K562 (cell line): ENCODE measurements at regions not wholly inside any gene's neighbourhood (a gene's known extent, or its start where the extent isn't known, plus 50 kb on each side); places are given as distances from the start of the nearest gene placed in this dataset.
A peak's percentile ranks its signal among the peaks of the same experiment; 100 is the strongest.

Experiments used
- ATAC-seq: fragments of 200-7000 bp; cut with Tn5 transposase; 3 replicates; pipeline ENCODE4 v1.9.1; 2020; ENCODE audit warnings: moderate library complexity
- BruUV-seq: library from RNA; stranded (reverse); fragments of 400-500 nt; replicated peaks from 2 replicates; lab custom pipeline; 2021; lab: Mats Ljungman, UMichigan
- CTCF ChIA-PET: fragments of 300-600 bp; formaldehyde crosslinking; extraction: SDS; loops from one replicate; lab custom pipeline; 2021; ENCODE audit warnings: low intra/inter-chr PET ratio; lab: Yijun Ruan, JAX
- POLR2A ChIA-PET: fragments of 300-600, 350-650 bp; sonication (Branson Sonifier 250); formaldehyde crosslinking; extraction: SDS; loops from one replicate; lab custom pipeline; 2021; ENCODE audit warnings: antibody characterized with exemption, inconsistent platforms; lab: Yijun Ruan, JAX
- DNase-seq, 4 experiments: peaks; one replicate each; pipeline versions ENCODE4 v3.0.0 to v3.0.0-alpha.2; 2011 to 2018; ENCODE audit warnings: low spot score in 3 of 4, mixed read lengths in 3 of 4; ENCODE audit errors: extremely low read depth in 1 of 4
- FAIRE-seq: peaks from 2 replicates; lab custom pipeline; 2011; peaks lifted over from hg19 to GRCh38; lab: Jason Lieb, UNC
- H2AFZ ChIP-seq: 2 replicates; pipeline ENCODE4 v1.6.0; 2011; ENCODE audit warnings: low read depth, low read length, control low read depth, inconsistent platforms
- H3K27ac ChIP-seq: fragments of 200-600 bp; 3 replicates; pipeline ENCODE4 v1.8.0; 2011; ENCODE audit warnings: low read depth, mild to moderate bottlenecking, control low read depth, inconsistent platforms, low read length, moderate library complexity, mixed read lengths; ENCODE audit errors: extremely low read depth
- H3K27me3 ChIP-seq, 2 experiments: fragments of 300-600 bp in 1 of 2; 2 replicates in 1 of 2; 3 replicates in 1 of 2; pipeline versions ENCODE4 v1.6.0 to v1.8.0; 2011; ENCODE audit warnings: inconsistent platforms in 2 of 2, low read length in 2 of 2, mild to moderate bottlenecking in 1 of 2, mixed read lengths in 1 of 2, moderate library complexity in 1 of 2; ENCODE audit not compliant: control insufficient read depth in 2 of 2, insufficient read depth in 2 of 2
- H3K36me3 ChIP-seq: fragments of 300-600 bp; 3 replicates; pipeline ENCODE4 v1.8.0; 2011; ENCODE audit warnings: mild to moderate bottlenecking, low read length, inconsistent platforms; ENCODE audit not compliant: control insufficient read depth, insufficient read depth
- H3K4me1 ChIP-seq, 2 experiments: fragments of 200-600 bp in 1 of 2; replicated peaks in 1 of 2; 2 replicates in 1 of 2; 3 replicates in 1 of 2; pipeline versions ENCODE4 v1.5.1 to v1.8.0; 2011; ENCODE audit warnings: inconsistent platforms in 2 of 2, low read length in 2 of 2, mild to moderate bottlenecking in 1 of 2, mixed read lengths in 1 of 2, moderate library complexity in 1 of 2; ENCODE audit not compliant: control insufficient read depth in 2 of 2, insufficient read depth in 2 of 2
- H3K4me2 ChIP-seq: 2 replicates; pipeline ENCODE4 v1.6.1; 2011; ENCODE audit warnings: low read length, control low read depth, inconsistent platforms, mixed read lengths; ENCODE audit not compliant: insufficient read depth
- H3K4me3 ChIP-seq: fragments of 200-600 bp; sonication (generic), shearing (Covaris generic); 2 replicates; pipeline ENCODE4 v1.5.1; 2016; ENCODE audit warnings: control low read depth, inconsistent platforms
- H3K79me2 ChIP-seq: fragments of 200-600 bp; 3 replicates; pipeline ENCODE4 v1.8.0; 2011; ENCODE audit warnings: low read length, inconsistent platforms; ENCODE audit not compliant: control insufficient read depth, insufficient read depth
- H3K9ac ChIP-seq, 2 experiments: 2 replicates each; pipeline versions ENCODE4 v1.6.0 to v1.6.1; 2011; ENCODE audit warnings: low read depth in 2 of 2, low read length in 2 of 2, control low read depth in 1 of 2, inconsistent platforms in 1 of 2, mild to moderate bottlenecking in 1 of 2, mixed read lengths in 1 of 2; ENCODE audit not compliant: insufficient read depth in 1 of 2
- H3K9me1 ChIP-seq: one replicate; pipeline ENCODE4 v1.6.0; 2011; ENCODE audit warnings: inconsistent platforms, mild to moderate bottlenecking, low read length, moderate library complexity; ENCODE audit not compliant: control insufficient read depth, insufficient read depth
- H3K9me3 ChIP-seq: replicated peaks from 2 replicates; pipeline ENCODE4 v1.5.1; 2011; ENCODE audit warnings: low read depth, low read length, inconsistent platforms; ENCODE audit not compliant: control insufficient read depth, insufficient read depth
- H4K20me1 ChIP-seq: replicated peaks from 2 replicates; pipeline ENCODE4 v1.6.1; 2011; ENCODE audit warnings: low read length, inconsistent platforms, mixed read lengths; ENCODE audit not compliant: control insufficient read depth, insufficient read depth
- ARHGAP35 ChIP-seq: fragments of 450-650 bp; IDR thresholded peaks from 2 replicates; pipeline ENCODE4 v1.6.1; 2018; ENCODE audit not compliant: partially characterized antibody
- ARID1B ChIP-seq: fragments of 450-650 bp; IDR thresholded peaks from 2 replicates; pipeline ENCODE4 v1.6.1; 2016; ENCODE audit warnings: antibody characterized with exemption, mild to moderate bottlenecking, inconsistent platforms
- CEBPB ChIP-seq: fragments of 450-650 bp; IDR thresholded peaks from 2 replicates; pipeline ENCODE4 v1.6.1; 2016; ENCODE audit warnings: missing genetic modification characterization, missing compliant biosample characterization
- CREBBP ChIP-seq: IDR thresholded peaks from one replicate; pipeline ENCODE4 v1.6.1; 2012; ENCODE audit warnings: low read depth, mild to moderate bottlenecking, control low read depth, inconsistent platforms, low read length
- EHMT2 ChIP-seq: fragments of 450-650 bp; IDR thresholded peaks from 2 replicates; pipeline ENCODE4 v1.6.1; 2018; ENCODE audit warnings: antibody characterized with exemption
- FOXJ3 ChIP-seq: sonication (generic); formaldehyde crosslinking; IDR thresholded peaks from 2 replicates; pipeline ENCODE4 v1.4.0; 2020; ENCODE audit warnings: mild to moderate bottlenecking, missing genetic modification reagents
- HDAC6 ChIP-seq: IDR thresholded peaks from 2 replicates; pipeline ENCODE4 v1.6.1; 2012; ENCODE audit warnings: low read depth, mild to moderate bottlenecking, control low read depth, inconsistent platforms, low read length, moderate library complexity
- HLTF ChIP-seq: fragments of 450-650 bp; IDR thresholded peaks from 2 replicates; pipeline ENCODE4 v1.6.1; 2016
- MCM3 ChIP-seq: fragments of 450-650 bp; IDR thresholded peaks from 2 replicates; pipeline ENCODE4 v1.6.1; 2016
- MEF2A ChIP-seq: IDR thresholded peaks from 2 replicates; pipeline ENCODE4 v1.6.1; 2011; ENCODE audit warnings: low read depth, mild to moderate bottlenecking, low read length, moderate library complexity; ENCODE audit not compliant: control insufficient read depth
- MTA2 ChIP-seq: fragments of 450-650 bp; IDR thresholded peaks from 2 replicates; pipeline ENCODE4 v1.6.1; 2016; ENCODE audit warnings: low read depth
- POLR2A ChIP-seq: fragments of 450-650 bp; conservative IDR thresholded peaks from 2 replicates; pipeline ENCODE4 v1.6.1; 2016
- RBM34 ChIP-seq: fragments of 200-400 bp; formaldehyde crosslinking; IDR thresholded peaks from 2 replicates; pipeline ENCODE4 v1.6.1; 2018; ENCODE audit warnings: low read length, borderline replicate concordance; ENCODE audit not compliant: insufficient read depth
- SREBF1 ChIP-seq: fragments of 150-350 bp; IDR thresholded peaks from 2 replicates; pipeline ENCODE4 v1.6.1; 2014; ENCODE audit warnings: antibody characterized with exemption, low read depth, low read length, borderline replicate concordance
- SRSF9 ChIP-seq: fragments of 200-400 bp; formaldehyde crosslinking; IDR thresholded peaks from 2 replicates; pipeline ENCODE4 v1.6.1; 2017; ENCODE audit warnings: low read depth, low read length, borderline replicate concordance
- TAF7 ChIP-seq: fragments of 450-650 bp; IDR thresholded peaks from 2 replicates; pipeline ENCODE4 v1.6.1; 2016; ENCODE audit warnings: missing genetic modification characterization, missing compliant biosample characterization
- TAF9B ChIP-seq: fragments of 450-650 bp; IDR thresholded peaks from 2 replicates; pipeline ENCODE4 v1.6.1; 2018; ENCODE audit warnings: mild to moderate bottlenecking; ENCODE audit not compliant: partially characterized antibody
- ZNF134 ChIP-seq: fragments of 250-450 bp; sonication (Bioruptor Pico); conservative IDR thresholded peaks from 2 replicates; pipeline ENCODE4 v1.4.0; 2020
- ZNF785 ChIP-seq: fragments of 250-450 bp; sonication (Bioruptor Pico); IDR thresholded peaks from 2 replicates; pipeline ENCODE4 v1.4.0; 2020; ENCODE audit warnings: mild to moderate bottlenecking
- in situ Hi-C: fragments of 300-500 bp; cut with MboI; formaldehyde crosslinking; loops from 4 replicates; pipeline ENCODE4 v1.15.0; 2018; ENCODE audit warnings: inconsistent platforms, mixed read lengths
- intact Hi-C: fragments of 100-400 bp; cut with micrococcal nuclease; formaldehyde crosslinking; loops from 2 replicates; pipeline ENCODE4 v1.14.2; 2022
- TF ChIP-seq, protein P1 (sequence below): fragments of 450-650 bp; formaldehyde crosslinking; IDR thresholded peaks from 2 replicates; pipeline ENCODE4 v1.4.0; 2022; ENCODE audit warnings: missing genetic modification characterization

DNA sequence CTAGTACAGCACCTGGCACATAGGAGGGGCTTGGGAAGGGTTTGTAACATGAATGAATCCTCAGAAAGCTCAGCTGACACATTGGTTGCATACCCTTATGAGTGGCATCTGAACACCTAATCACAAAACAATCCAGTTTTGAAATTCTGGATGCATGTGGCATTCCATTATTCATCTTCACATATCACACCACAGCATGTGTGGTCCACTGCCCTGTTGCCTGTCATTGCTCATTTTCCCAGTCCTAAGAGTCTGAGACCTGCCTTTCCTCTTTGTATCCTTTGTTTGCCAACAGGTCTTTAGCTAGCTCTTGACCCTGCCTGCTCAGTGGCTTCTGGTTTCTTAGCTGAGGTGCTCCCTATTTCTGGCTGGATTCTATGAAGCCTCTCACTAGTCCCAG is 170.8 kb upstream of the ASIC2 start:
- TF ChIP-seq TAF9B (no peak), ZNF785 (CRISPR knock-in tag) (no peak)
- H3K4me3 ChIP-seq, result no peak overlapping the region
- ChIA-PET POLR2A (no interaction called here), CTCF (no interaction called here)
- intact Hi-C loops (no loop called here), in situ Hi-C loops (no loop called here)
- BruUV-seq, result no TSS peak
- H3K27me3 ChIP-seq, result peaks cover 8 to 15% of the 10 kb centered on the region in 2 experiments; a peak in 4 of 5 replicates
- H3K36me3 ChIP-seq, result no peaks in the 10 kb centered on the region
- peak; percentile 44 for FAIRE-seq
- H3K9ac ChIP-seq, result no peak overlapping the region
- no peaks in the 10 kb centered on the region for H3K79me2 ChIP-seq
- no peaks in the 10 kb centered on the region for H3K9me3 ChIP-seq
- no peak overlapping the region for H3K27ac ChIP-seq
- no peak overlapping the region for H3K4me2 ChIP-seq
- no peak for DNase-seq
- no peaks in the 10 kb centered on the region for H4K20me1 ChIP-seq
- H3K9me1 ChIP-seq, result no peaks in the 10 kb centered on the region
- ATAC-seq, result no peak
- H3K4me1 ChIP-seq, result 0 out of 5 replicates have a peak, but pooled peaks cover 0 to 4% of the 10 kb centered on the region in 2 experiments
- H2AFZ ChIP-seq, result no peak overlapping the region

DNA sequence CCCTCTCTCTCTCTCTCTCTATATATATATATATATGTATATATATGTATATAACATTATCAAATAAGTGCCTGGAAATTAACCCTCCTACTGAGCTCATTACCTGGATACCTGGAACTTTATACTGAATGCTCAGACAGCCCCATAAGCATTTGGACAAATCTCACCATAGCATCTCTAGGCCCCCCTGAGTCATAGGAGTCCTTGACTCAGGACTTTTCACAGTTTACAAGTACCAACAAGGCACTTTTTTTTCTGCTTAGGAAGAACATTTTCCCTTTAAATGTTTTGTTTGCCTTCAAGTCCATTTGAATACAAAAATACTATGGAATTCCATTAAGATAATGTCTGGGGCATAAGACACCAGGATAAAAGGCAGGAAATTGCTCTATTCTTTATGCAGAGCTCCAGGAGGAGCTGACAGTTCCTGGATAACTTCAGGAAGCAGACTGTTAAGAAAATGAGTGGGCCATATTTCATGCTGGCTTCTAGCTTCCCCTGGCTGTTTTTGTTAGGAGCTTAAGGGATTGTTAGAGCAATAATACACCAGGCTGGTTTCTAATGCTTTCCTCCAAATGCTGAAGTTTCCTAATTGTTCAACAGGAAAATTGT is 171.7 kb upstream of the ASIC2 start:
- H2AFZ ChIP-seq, result peak overlapping the region; percentile 53; the same call in 1 of the 2 replicates
- ChIA-PET POLR2A (no interaction called here), CTCF (no interaction called here)
- BruUV-seq, result no TSS peak
- H3K36me3 ChIP-seq, result no peaks in the 10 kb centered on the region
- H4K20me1 ChIP-seq, result no peaks in the 10 kb centered on the region
- no peaks in the 10 kb centered on the region for H3K9me1 ChIP-seq
- H3K9ac ChIP-seq, result no peak overlapping the region
- H3K79me2 ChIP-seq, result no peaks in the 10 kb centered on the region
- no peak overlapping the region for H3K4me3 ChIP-seq
- in situ Hi-C loops (no loop called here), intact Hi-C loops (no loop called here)
- H3K4me2 ChIP-seq, result no peak overlapping the region
- H3K4me1 ChIP-seq, result peaks cover 0 to 4% of the 10 kb centered on the region in 2 experiments; a peak in 1 of 5 replicates
- H3K9me3 ChIP-seq, result no peaks in the 10 kb centered on the region
- peak; percentile 53; the same call in 1 of the 3 replicates for ATAC-seq
- H3K27me3 ChIP-seq, result peaks cover 0 to 12% of the 10 kb centered on the region in 2 experiments; a peak in 2 of 5 replicates
- FAIRE-seq, result peak; percentile 58
- H3K27ac ChIP-seq, result no peak overlapping the region
- DNase-seq, result peak in 2 of 4 experiments; percentile 25 to 37
- TF ChIP-seq ARID1B, result 0 out of 2 replicates have a peak, but pooled peaks have one; percentile 17
- no peak for TF ChIP-seq HLTF
- TF ChIP-seq CREBBP, result no peak
- no peak for TF ChIP-seq MCM3
- TF ChIP-seq EHMT2, result no peak
- no peak for TF ChIP-seq TAF7
- TF ChIP-seq HDAC6, result no peak
- TF ChIP-seq, protein P1, sequence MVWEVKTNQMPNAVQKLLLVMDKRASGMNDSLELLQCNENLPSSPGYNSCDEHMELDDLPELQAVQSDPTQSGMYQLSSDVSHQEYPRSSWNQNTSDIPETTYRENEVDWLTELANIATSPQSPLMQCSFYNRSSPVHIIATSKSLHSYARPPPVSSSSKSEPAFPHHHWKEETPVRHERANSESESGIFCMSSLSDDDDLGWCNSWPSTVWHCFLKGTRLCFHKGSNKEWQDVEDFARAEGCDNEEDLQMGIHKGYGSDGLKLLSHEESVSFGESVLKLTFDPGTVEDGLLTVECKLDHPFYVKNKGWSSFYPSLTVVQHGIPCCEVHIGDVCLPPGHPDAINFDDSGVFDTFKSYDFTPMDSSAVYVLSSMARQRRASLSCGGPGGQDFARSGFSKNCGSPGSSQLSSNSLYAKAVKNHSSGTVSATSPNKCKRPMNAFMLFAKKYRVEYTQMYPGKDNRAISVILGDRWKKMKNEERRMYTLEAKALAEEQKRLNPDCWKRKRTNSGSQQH (CRISPR knock-in tag), result no peak
- TF ChIP-seq MEF2A, result no peak
- no peak for TF ChIP-seq POLR2A
- TF ChIP-seq MTA2, result no peak
- TF ChIP-seq ARHGAP35, result no peak
- TF ChIP-seq SRSF9, result no peak
- no peak for TF ChIP-seq FOXJ3
- TF ChIP-seq RBM34, result no peak
- no peak for TF ChIP-seq ZNF134 (CRISPR knock-in tag)
- TF ChIP-seq SREBF1, result no peak
- TF ChIP-seq CEBPB (tag), result no peak
